GM21576 (cell line): ENCODE measurements at regions not wholly inside any gene's neighbourhood (a gene's known extent, or its start where the extent isn't known, plus 50 kb on each side); places are given as distances from the start of the nearest gene placed in this dataset.

Experiments
- ATAC-seq: cut with Tn5 transposase; IDR thresholded peaks from one replicate; pipeline ENCODE4 v1.9.1; 2021; ENCODE audit warnings: mild to moderate bottlenecking, moderate library complexity; ENCODE audit not compliant: unreplicated experiment

- ATAC-seq: no peak
Measured at GRCh38 chr1:87905651-87906050, 577.0 kb downstream of the LMO4 start.

GRCh38 chr1:87906078-87906477 lies 577.4 kb downstream of the LMO4 start:
- ATAC-seq: no peak

- ATAC-seq: no peak
Measured at GRCh38 chr1:87913361-87913760, 584.7 kb downstream of the LMO4 start.

- ATAC-seq: no peak
Measured at GRCh38 chr1:87914396-87914795, 585.7 kb downstream of the LMO4 start.

- no peak for ATAC-seq
Measured at GRCh38 chr1:87915771-87916170, 587.1 kb downstream of the LMO4 start.

GRCh38 chr1:87916965-87917364 lies 588.3 kb downstream of the LMO4 start:
- ATAC-seq: no peak

- ATAC-seq: no peak
Measured at GRCh38 chr1:87918398-87918797, 589.7 kb downstream of the LMO4 start.

- no peak for ATAC-seq
Measured at GRCh38 chr1:87922885-87923284, 594.2 kb downstream of the LMO4 start.

- no peak for ATAC-seq
Measured at GRCh38 chr1:87926131-87926830, 597.6 kb downstream of the LMO4 start.

GRCh38 chr1:87926921-87927320 lies 598.2 kb downstream of the LMO4 start:
- no peak for ATAC-seq

- no peak for ATAC-seq
Measured at GRCh38 chr1:87927391-87928280, 599.0 kb downstream of the LMO4 start.

GRCh38 chr1:87928623-87929022 lies 599.9 kb downstream of the LMO4 start:
- no peak for ATAC-seq

- ATAC-seq: no peak
Measured at GRCh38 chr1:87929906-87930305, 601.2 kb downstream of the LMO4 start.

- ATAC-seq: no peak
Measured at GRCh38 chr1:87930796-87931195, 602.1 kb downstream of the LMO4 start.

GRCh38 chr1:87933171-87933570 lies 604.5 kb downstream of the LMO4 start:
- no peak for ATAC-seq

- no peak for ATAC-seq
Measured at GRCh38 chr1:87935130-87935529, 606.5 kb downstream of the LMO4 start.

GRCh38 chr1:87937831-87938395 lies 609.2 kb downstream of the LMO4 start:
- no peak for ATAC-seq

GRCh38 chr1:87938631-87939030 lies 610.0 kb downstream of the LMO4 start:
- no peak for ATAC-seq

GRCh38 chr1:87939444-87939843 lies 610.8 kb downstream of the LMO4 start:
- ATAC-seq: no peak

GRCh38 chr1:87940421-87940820 lies 611.7 kb downstream of the LMO4 start:
- no peak for ATAC-seq

GRCh38 chr1:87941337-87941946 lies 612.8 kb downstream of the LMO4 start:
- no peak for ATAC-seq
